ENCODE measurements at regions not wholly inside any gene's neighbourhood (a gene's known extent, or its start where the extent isn't known, plus 50 kb on each side); places are given as distances from the start of the nearest gene placed in this dataset.

DNA sequence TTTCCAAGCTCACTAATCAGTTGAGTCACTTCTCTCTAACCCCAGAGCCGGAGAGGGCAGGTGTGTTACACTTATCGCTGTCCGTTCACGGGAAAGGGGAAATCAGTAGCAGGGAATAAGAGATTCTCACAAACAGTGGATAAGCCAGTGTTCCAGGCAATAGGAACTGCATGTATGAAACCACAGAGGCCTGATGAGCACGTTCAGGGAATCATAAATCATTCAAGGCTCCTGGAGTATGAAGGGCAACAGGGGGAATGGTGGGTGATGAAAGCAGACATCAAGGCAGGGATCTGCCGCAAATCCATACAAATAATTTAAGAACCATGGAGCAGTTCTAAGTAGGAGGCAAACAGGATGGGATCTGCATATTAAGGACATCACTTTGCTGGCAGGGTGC, 59.1 kb upstream of the ADGRG2 start:
- DNase-seq (ENCODE audit: low read depth) = no peak
- TF ChIP-seq, protein P1, sequence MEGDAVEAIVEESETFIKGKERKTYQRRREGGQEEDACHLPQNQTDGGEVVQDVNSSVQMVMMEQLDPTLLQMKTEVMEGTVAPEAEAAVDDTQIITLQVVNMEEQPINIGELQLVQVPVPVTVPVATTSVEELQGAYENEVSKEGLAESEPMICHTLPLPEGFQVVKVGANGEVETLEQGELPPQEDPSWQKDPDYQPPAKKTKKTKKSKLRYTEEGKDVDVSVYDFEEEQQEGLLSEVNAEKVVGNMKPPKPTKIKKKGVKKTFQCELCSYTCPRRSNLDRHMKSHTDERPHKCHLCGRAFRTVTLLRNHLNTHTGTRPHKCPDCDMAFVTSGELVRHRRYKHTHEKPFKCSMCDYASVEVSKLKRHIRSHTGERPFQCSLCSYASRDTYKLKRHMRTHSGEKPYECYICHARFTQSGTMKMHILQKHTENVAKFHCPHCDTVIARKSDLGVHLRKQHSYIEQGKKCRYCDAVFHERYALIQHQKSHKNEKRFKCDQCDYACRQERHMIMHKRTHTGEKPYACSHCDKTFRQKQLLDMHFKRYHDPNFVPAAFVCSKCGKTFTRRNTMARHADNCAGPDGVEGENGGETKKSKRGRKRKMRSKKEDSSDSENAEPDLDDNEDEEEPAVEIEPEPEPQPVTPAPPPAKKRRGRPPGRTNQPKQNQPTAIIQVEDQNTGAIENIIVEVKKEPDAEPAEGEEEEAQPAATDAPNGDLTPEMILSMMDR (conservative IDR thresholded peaks at IDR 0.05; ENCODE audit: control insufficient read depth, insufficient read depth, low read depth, low read length) = no peak
- H3K4me3 ChIP-seq (ENCODE audit: control insufficient read depth, low read depth, low read length) = no peak overlapping the region

DNA sequence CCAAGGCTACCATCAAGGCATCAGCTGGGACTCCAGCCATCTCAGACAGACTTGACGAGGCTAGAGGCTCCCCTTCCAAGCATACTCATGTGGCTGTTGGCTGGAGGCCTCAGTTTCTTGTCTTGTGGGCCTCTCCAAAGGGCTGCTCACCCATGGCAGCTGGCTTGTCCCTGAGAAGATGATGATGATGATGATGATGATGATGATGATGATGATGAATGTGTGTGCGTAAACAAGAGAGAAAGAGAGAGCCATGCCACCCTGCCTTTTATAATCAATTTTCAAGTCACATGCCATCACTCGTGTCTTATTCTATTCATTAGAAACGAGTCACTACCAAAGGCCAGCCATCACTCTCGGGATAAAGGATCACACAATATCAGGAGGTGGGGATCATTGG, 60.5 kb upstream of the ADGRG2 start:
- TF ChIP-seq, protein P1 (conservative IDR thresholded peaks at IDR 0.05; ENCODE audit: control insufficient read depth, insufficient read depth, low read depth, low read length) = no peak
- H3K4me3 ChIP-seq (ENCODE audit: control insufficient read depth, low read depth, low read length) = no peak overlapping the region
- no peak for DNase-seq (ENCODE audit: low read depth)

DNA sequence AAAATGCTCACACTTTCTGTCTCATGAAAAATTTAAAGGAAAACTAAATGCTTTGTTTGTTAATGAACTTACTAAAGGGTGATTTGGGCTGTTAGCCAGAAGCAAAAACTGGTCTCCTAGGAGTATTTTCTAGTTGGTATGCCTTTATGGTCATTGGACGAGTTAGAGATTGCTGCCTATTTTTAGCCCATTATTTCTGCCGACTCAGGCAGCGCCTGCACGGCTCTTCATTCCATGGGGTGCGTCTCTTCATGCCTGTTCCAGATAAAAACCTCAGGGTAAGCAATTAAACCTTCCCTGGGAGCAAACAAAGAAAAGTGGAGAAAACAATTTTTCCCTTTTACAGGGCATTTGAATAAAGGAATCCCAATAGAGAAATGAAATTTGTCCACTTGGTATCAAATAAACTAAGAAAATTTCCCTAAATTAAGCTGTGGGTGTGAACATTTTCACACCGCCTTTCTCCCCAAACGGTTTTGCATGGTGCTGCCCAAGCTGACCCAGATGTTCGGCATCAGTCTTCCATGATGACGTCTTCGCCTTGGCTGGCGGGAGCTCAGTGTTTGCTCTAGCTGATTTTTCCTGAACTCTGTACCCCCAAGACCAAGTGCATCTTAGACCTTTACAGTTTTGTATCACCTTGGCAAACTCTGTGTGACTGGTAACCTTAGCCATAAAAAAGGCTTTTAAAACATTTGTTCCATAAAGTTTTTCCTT, 61.7 kb upstream of the ADGRG2 start:
- H3K4me3 ChIP-seq (ENCODE audit: control insufficient read depth, low read depth, low read length) = no peak overlapping the region
- DNase-seq (ENCODE audit: low read depth) = no peak
- TF ChIP-seq, protein P1 (conservative IDR thresholded peaks at IDR 0.05; ENCODE audit: control insufficient read depth, insufficient read depth, low read depth, low read length) = no peak

DNA sequence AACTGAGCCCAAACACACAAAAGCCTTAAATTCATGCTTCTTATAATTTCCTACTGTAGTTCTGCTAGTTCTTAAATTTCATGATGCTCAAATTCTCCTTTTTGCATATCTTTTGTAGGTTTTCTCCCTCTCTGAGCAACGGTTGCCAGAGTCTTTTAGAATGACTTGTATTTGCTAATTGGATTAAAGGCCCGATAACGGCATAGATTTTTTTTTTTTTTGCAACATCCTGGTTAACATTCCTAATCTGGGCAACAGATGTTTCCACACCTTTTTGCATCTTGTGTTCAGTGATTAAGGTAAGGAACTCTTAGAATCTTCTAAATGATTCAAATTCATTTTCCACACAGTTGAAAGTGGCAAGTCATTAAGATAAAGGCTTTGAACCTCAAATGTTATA, 66.3 kb upstream of the ADGRG2 start:
- DNase-seq (ENCODE audit: low read depth) = no peak
- TF ChIP-seq, protein P1 (conservative IDR thresholded peaks at IDR 0.05; ENCODE audit: control insufficient read depth, insufficient read depth, low read depth, low read length) = no peak
- no peak overlapping the region for H3K4me3 ChIP-seq (ENCODE audit: control insufficient read depth, low read depth, low read length)

DNA sequence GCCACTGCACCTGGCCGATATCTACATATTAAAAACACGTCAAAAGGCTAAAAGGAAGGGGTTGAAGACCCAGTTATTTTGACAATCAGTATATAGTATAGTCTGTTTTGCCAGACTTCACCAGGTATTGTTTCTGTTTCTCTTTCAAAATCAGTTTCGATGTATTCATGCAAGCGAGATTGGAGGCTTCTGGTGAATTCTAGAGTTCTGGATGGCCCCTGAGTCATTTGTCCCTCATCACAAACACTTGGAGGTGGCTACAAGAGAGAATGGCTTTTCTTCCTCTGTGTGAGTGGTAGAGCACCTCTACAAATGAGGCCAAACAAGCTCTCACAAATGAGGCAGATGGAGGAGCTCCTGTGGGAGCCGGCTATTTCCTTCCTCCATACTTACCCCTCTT, 68.6 kb upstream of the ADGRG2 start:
- no peak for DNase-seq (ENCODE audit: low read depth)
- H3K4me3 ChIP-seq (ENCODE audit: control insufficient read depth, low read depth, low read length) = no peak overlapping the region
- TF ChIP-seq, protein P1 (conservative IDR thresholded peaks at IDR 0.05; ENCODE audit: control insufficient read depth, insufficient read depth, low read depth, low read length) = no peak

DNA sequence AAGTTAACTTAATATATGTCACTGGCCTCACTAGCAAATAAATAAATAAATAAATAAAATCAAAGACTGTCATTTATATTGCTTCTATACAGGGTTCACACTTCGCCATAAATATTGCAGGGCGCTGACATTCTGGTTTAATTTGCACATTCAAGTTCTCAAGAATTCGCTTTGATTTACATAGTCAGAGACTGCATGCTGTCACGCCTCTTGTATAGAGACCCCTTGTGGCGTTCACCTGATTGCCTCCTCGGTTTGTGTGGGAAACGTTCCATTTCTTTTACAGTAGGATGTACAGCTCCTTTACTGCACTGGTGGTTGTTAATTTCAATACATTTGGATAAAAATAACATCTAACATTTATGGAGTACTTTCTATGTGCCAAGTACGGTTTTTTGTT, 71.3 kb upstream of the ADGRG2 start:
- TF ChIP-seq, protein P1 (conservative IDR thresholded peaks at IDR 0.05; ENCODE audit: control insufficient read depth, insufficient read depth, low read depth, low read length) = no peak
- no peak for DNase-seq (ENCODE audit: low read depth)
- no peak overlapping the region for H3K4me3 ChIP-seq (ENCODE audit: control insufficient read depth, low read depth, low read length)
